GM18909 (cell line): ENCODE measurements at regions not wholly inside any gene's neighbourhood (a gene's known extent, or its start where the extent isn't known, plus 50 kb on each side); places are given as distances from the start of the nearest gene placed in this dataset.

Experiments used
- ATAC-seq: cut with Tn5 transposase; IDR thresholded peaks from one replicate; pipeline ENCODE4 v1.9.1; 2021; ENCODE audit warnings: mild to moderate bottlenecking; ENCODE audit not compliant: unreplicated experiment, poor library complexity

DNA sequence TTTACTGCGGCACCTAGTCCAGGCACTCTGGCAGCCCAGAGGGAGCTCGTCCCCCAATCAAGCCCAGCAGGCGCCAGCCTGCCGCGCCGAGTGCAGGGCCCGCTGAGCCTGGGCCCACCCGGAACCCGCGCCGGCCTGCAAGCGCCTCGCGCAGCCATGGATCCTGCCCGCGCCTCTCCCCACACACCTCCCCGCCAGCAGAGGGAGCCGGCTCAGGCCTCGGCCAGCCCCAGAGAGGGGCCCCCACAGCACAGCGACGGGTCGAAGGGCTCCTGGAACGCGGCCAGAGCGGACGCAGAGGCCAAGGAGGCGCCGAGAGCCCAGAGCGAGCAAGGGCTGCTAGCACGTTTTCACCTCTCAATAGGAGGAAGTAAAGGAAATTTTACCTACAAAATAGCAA, 767.0 kb downstream of the MRPL39 start:
- ATAC-seq, result no peak

- no peak for ATAC-seq
Observed at GRCh38 chr21:24832961-24833360, 774.3 kb downstream of the MRPL39 start.

- ATAC-seq, result no peak
Observed at GRCh38 chr21:24829397-24829796, 777.9 kb downstream of the MRPL39 start.

GRCh38 chr21:24826822-24827221, 780.5 kb downstream of the MRPL39 start:
- ATAC-seq, result no peak

- no peak for ATAC-seq
Observed at GRCh38 chr21:24825348-24825747, 781.9 kb downstream of the MRPL39 start.

- no peak for ATAC-seq
Observed at GRCh38 chr21:24824209-24824608, 783.1 kb downstream of the MRPL39 start.

DNA sequence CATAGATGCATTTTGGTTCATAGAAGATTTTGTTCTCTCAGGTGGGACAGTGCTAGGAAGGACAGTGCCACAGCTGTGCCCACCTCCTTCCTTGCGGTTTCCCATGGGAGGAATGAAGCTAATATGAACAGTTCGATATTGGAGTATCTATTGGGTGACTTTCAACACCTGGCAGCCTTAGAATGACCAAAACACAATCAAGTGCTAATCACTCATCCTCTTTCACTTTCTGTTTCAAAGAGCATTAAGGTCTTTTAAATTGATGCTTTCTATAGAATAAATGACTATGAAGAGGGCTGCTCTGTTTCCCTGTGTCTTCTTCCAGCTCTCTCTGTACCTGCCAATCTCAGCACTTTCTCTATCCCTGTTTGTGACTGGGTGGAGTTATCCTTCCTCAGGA, 784.0 kb downstream of the MRPL39 start:
- no peak for ATAC-seq

DNA sequence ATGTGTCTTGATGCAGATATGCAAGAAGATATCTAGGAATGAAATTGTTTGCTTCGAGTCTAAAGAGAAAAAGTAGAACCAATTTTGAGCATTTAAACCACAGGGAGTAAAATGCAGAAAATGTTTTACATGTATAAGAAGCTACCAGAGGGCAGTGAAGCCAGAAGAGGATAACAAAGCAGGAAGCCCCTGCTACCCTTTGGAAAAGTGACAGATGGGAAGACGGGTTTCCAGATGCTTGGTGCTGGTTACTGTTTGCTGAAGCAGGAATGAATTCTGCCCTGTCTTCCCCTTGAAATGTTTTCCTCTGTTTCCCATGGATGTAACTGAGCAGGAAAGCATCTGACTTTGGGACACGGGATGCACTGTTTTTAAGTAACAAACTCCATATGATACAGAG, 822.2 kb downstream of the MRPL39 start:
- ATAC-seq, result no peak

DNA sequence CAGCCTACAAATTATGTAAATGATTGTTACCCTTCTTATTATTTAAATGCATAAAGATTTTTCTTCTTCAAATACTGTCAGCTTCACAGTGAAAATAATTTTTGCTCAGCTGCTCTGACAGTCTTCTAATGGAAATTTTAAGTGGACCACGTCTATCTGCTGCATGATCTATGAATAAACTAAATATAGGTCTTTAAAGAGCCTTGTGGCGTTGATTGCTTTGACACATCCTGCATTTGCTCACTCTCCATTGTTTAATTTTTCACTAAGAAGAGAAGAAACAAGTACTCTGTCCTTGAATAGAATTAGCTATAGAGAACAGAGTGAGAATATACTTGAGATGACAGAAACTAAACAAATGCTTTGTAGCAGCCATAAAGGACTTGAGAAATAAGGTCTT, 826.1 kb downstream of the MRPL39 start:
- ATAC-seq, result no peak

DNA sequence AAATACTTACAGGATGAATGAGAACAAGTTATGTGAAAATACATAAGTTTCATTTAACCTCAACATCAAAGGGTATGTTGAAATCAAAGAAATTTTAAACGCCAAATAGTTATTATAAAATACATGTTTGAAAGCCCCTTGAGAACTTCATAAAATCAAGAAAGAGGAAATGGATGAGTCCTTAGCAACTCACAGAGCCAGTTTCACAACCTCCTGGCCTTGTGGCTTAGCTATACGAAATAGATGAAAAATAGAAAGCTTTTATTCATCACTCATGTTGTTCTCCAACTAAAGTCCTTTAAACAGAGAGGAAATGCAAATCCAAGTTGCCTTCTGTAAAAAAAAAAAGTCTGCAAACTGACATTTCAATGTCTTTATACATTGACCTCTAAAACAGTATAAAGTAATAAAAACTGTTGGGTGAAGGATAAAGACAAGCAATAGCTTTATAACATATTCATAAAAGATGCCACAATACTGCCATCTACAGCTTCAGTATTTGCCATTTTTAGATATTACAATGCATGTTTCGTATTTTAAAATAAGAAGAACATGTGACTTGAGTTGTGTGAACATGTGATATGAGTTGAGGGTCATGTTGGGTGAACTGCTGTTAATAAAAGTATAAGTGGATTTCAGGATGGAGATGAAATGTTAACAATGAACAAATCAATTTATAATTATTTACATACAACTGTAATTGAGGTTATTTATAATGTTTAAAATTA, 847.8 kb downstream of the MRPL39 start:
- no peak for ATAC-seq

DNA sequence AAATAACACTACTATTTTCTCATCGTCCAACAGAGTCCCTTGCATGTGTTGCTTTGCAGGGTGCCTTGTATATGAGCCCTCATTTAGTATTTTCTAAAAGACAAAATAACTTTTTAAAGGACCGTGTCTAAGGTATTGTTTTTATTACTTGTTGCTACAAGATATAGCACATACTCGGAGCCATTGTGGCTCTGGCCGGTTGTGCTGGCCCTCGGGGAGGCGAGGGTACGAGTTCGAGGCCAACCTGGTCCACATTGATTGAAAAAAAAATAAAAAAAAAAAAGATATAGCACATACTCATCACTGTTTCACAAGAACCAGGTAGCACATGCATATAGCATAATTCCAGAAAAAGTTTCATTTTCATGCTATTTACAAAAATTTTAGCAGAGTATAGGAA, 869.2 kb downstream of the MRPL39 start:
- no peak for ATAC-seq

GRCh38 chr21:24737296-24737850, 869.9 kb downstream of the MRPL39 start:
- no peak for ATAC-seq

DNA sequence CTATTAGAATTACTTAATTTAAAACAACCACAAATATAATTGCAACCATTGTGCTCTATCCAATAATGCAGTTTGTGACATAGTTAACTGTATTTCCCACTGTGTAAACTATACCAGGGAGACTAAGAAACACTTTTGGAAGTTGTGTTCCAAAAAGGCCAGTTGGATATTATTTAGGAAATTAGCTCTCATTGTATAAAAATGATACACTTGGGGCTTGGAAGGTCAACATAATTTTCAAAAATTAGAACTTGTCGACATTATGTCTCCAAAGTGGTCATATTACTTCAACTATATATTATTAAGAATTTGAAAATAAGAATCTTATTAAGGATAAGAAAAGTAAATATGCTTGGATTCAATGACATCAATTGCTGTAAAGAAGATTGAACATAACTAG, 876.6 kb downstream of the MRPL39 start:
- no peak for ATAC-seq

DNA sequence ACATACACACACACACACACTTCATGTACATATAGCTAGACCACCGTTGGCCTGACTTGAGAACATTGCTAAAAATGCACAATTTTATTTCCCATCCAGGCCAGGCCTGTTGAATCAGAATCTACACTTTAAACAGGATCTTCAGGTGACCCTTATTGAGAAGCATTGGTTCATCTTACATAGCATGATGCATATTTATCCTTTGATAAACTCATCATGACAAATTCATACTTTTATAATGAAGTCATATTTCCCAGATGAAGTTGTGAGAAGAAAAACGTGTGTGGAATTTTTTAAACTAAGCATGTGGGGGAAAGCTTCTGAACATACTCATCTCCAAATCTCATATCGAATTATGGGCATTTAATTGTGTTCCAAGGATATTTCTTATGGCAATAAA, 877.7 kb downstream of the MRPL39 start:
- no peak for ATAC-seq

DNA sequence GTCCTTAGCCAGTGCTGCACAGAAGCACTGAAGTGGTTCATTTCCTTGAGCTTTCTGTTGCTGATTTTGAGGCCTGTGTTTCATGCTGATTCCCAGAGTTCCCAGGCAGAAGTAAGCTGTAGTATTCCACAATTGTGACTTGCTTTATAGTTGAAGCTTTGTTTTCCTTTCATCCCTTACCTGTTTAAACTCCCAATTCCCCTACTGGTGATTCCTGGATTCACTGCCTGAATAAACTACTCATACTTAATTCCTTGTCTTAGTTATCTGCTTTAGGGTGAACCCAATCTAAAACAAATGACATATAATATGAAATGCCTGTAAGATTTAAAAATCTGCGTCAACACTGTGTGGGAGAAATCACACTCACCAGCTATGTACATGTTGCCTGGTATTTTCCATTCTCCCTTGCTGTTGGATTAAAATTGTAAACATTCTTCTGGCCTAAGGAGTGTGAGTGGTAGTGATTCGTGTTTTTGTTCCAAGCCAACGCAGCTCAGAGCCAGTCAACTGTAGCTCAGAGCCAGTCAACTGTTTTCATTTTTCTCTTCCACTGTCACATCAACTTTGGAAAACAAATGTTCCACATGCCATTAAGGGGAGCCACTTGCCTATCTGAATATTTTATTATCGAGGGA, 879.4 kb downstream of the MRPL39 start:
- no peak for ATAC-seq

GRCh38 chr21:24716281-24716918, 890.9 kb downstream of the MRPL39 start:
- no peak for ATAC-seq

DNA sequence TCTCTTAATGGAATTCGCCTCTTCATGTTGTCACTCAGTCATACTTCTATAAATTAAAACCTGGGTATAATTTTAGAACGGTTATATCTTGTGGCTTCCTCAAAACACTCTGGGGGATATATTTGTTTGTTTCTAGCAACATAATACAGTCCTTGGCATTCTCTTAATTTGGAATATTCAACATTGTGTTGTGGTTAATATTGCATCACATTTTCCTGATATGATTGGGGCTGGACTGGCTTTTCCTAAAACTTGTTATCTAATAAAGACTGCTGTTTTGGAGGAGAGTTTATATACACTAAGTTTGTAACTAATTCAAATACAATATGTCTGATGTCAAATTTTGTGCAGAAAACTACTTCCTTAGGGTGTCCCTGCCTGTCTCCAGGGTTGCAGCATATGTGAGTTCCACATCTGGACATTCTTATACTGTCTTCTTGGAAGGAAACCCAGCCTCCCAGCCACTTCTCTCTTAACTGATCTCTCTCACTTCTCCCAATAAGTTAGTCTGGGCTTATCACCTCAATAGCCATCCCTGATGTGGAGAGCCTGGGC, 892.6 kb downstream of the MRPL39 start:
- no peak for ATAC-seq

- ATAC-seq, result no peak
Observed at GRCh38 chr21:24705201-24705600, 902.1 kb downstream of the MRPL39 start.

- ATAC-seq, result no peak
Observed at GRCh38 chr21:24693779-24694178, 913.5 kb downstream of the MRPL39 start.

GRCh38 chr21:24681456-24681855, 925.8 kb downstream of the MRPL39 start:
- no peak for ATAC-seq

GRCh38 chr21:24671901-24672300, 935.4 kb downstream of the MRPL39 start:
- no peak for ATAC-seq
